Testis (tissue), 2 donors: ENCODE measurements at regions not wholly inside any gene's neighbourhood (a gene's known extent, or its start where the extent isn't known, plus 50 kb on each side); places are given as distances from the start of the nearest gene placed in this dataset.

Experiments used
- DNase-seq: peaks from one replicate; pipeline ENCODE4 v3.0.0-alpha.2; 2019
- H3K27ac ChIP-seq, 2 donors: fragments of 200-600 bp; sonication (generic); one replicate each; pipeline ENCODE4 v1.5.1; 2019
- H3K27me3 ChIP-seq: fragments of 200-600 bp; sonication (generic); one replicate; pipeline ENCODE4 v1.5.1; 2019
- H3K36me3 ChIP-seq: fragments of 200-600 bp; sonication (generic); one replicate; pipeline ENCODE4 v1.5.1; 2017; ENCODE audit warnings: low read depth; ENCODE audit errors: missing control alignments
- H3K4me1 ChIP-seq: fragments of 200-600 bp; sonication (generic); one replicate; pipeline ENCODE4 v1.5.1; 2019
- H3K4me3 ChIP-seq, 2 donors: fragments of 200-600 bp; sonication (generic); one replicate each; pipeline ENCODE4 v1.5.1; 2017 to 2019
- H3K9me3 ChIP-seq: fragments of 200-600 bp; sonication (generic); one replicate; pipeline ENCODE4 v1.5.1; 2017
- CTCF ChIP-seq, 3 experiments: fragments of 450-650 bp in 2 of 3; fragments of 200-600 bp in 1 of 3; sonication (generic) in 1 of 3; IDR thresholded peaks; one replicate each; pipeline ENCODE4 v1.5.1; 2016 to 2019; ENCODE audit warnings: antibody characterized with exemption in 3 of 3, mild to moderate bottlenecking in 2 of 3, moderate library complexity in 1 of 3
- POLR2A ChIP-seq: fragments of 450-650 bp; IDR thresholded peaks from one replicate; pipeline ENCODE4 v1.6.1; 2017; ENCODE audit warnings: antibody characterized with exemption, mild to moderate bottlenecking, moderate library complexity
- WGBS, 2 donors: methylation state at CpG; one replicate each; pipeline ENCODE4 v1.1.5; 2018; 5-methylcytosine and 5-hydroxymethylcytosine counted together
- intact Hi-C: fragments of 100-400 bp; cut with DNase I; formaldehyde crosslinking; loops from one replicate; pipeline ENCODE4 v1.15.1; 2023; ENCODE audit warnings: low total_unique reads

GRCh38 chr21:38619992-38620479 is 121.8 kb upstream of the ERG start:
- DNase-seq = peak; percentile 24
- Histone ChIP-seq H3K4me3 (no peak overlapping the region), H3K27ac (no peak overlapping the region), H3K4me1 (no peaks in the 10 kb centered on the region), H3K36me3 (no peaks in the 10 kb centered on the region), H3K9me3 (no peaks in the 10 kb centered on the region), H3K27me3 (no peaks in the 10 kb centered on the region)
- no peak for TF ChIP-seq CTCF (IDR thresholded peaks at IDR 0.05)
- TF ChIP-seq POLR2A = no peak
- intact Hi-C loops = no loop called here
- WGBS, 2 donors = 32 to 34% methylated on average over 9 of the region's 9 CpGs

GRCh38 chr21:38621132-38621531 is 122.9 kb upstream of the ERG start:
- Histone ChIP-seq H3K4me1 (no peaks in the 10 kb centered on the region), H3K27ac (no peak overlapping the region), H3K27me3 (no peaks in the 10 kb centered on the region), H3K4me3 (no peak overlapping the region), H3K9me3 (no peaks in the 10 kb centered on the region), H3K36me3 (no peaks in the 10 kb centered on the region)
- no peak for DNase-seq
- WGBS, 2 donors = 97 to 100% methylated on average over 3 of the region's 3 CpGs
- intact Hi-C loops = no loop called here
- TF ChIP-seq POLR2A (no peak), CTCF (IDR thresholded peaks at IDR 0.05) (no peak)

- Histone ChIP-seq H3K27me3 (no peaks in the 10 kb centered on the region), H3K27ac (no peak overlapping the region), H3K36me3 (no peaks in the 10 kb centered on the region), H3K9me3 (no peaks in the 10 kb centered on the region), H3K4me1 (no peaks in the 10 kb centered on the region), H3K4me3 (no peak overlapping the region)
- intact Hi-C loops = no loop called here
- no peak for TF ChIP-seq CTCF (IDR thresholded peaks at IDR 0.05)
- no peak for TF ChIP-seq POLR2A
- 97% methylated on average over 8 to 12 of the region's 12 CpGs for WGBS, 2 donors
- DNase-seq = no peak
These were observed 124.0 kb upstream of the ERG start for GRCh38 chr21:38622081-38622826.

GRCh38 chr21:38622827-38623209 is 124.5 kb upstream of the ERG start:
- intact Hi-C loops = no loop called here

More at GRCh38 chr21:38622827-38623209, 124.5 kb upstream of the ERG start:
- no peaks in the 10 kb centered on the region for H3K36me3 ChIP-seq
- H3K4me1 ChIP-seq = no peaks in the 10 kb centered on the region
- WGBS, 2 donors = 38 to 48% methylated on average over 2 of the region's 2 CpGs
- H3K4me3 ChIP-seq = no peak overlapping the region
- H3K9me3 ChIP-seq = no peaks in the 10 kb centered on the region
- no peak for DNase-seq
- H3K27ac ChIP-seq = no peak overlapping the region
- TF ChIP-seq CTCF (IDR thresholded peaks at IDR 0.05) (no peak), POLR2A (no peak)
- no peaks in the 10 kb centered on the region for H3K27me3 ChIP-seq
